ENCODE measurements at regions not wholly inside any gene's neighbourhood (a gene's known extent, or its start where the extent isn't known, plus 50 kb on each side); places are given as distances from the start of the nearest gene placed in this dataset.

DNA sequence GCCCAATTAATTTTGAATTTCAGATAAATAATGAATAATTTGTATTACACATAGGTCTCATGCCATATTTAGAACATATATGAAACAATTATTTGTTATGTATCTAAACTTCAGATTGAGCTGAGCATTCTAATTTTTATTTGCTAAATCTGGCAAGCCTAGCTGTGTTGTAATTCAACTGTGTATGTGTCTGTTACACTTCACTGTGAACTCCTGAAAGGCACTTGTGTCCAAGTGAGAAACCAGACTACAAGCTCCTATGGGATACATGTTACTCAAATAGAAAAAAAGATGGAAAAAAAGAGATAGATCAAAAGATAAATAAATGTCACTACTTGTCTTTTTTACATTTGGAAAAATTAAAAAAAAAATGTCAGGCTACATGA lies 56.5 kb upstream of the ANKRD55 start (continued):
- TF ChIP-seq, protein P1, sequence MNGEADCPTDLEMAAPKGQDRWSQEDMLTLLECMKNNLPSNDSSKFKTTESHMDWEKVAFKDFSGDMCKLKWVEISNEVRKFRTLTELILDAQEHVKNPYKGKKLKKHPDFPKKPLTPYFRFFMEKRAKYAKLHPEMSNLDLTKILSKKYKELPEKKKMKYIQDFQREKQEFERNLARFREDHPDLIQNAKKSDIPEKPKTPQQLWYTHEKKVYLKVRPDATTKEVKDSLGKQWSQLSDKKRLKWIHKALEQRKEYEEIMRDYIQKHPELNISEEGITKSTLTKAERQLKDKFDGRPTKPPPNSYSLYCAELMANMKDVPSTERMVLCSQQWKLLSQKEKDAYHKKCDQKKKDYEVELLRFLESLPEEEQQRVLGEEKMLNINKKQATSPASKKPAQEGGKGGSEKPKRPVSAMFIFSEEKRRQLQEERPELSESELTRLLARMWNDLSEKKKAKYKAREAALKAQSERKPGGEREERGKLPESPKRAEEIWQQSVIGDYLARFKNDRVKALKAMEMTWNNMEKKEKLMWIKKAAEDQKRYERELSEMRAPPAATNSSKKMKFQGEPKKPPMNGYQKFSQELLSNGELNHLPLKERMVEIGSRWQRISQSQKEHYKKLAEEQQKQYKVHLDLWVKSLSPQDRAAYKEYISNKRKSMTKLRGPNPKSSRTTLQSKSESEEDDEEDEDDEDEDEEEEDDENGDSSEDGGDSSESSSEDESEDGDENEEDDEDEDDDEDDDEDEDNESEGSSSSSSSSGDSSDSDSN (IDR thresholded peaks at IDR 0.05; ENCODE audit: borderline replicate concordance in 1 of 2, low read depth in 2 of 2, low read length in 2 of 2) = no peak
- TF ChIP-seq ZNF696 (CRISPR knock-in tag; conservative IDR thresholded peaks at IDR 0.05) (no peak), FOS (IDR thresholded peaks at IDR 0.05; ENCODE audit: extremely low read depth, insufficient read length) (no peak)

DNA sequence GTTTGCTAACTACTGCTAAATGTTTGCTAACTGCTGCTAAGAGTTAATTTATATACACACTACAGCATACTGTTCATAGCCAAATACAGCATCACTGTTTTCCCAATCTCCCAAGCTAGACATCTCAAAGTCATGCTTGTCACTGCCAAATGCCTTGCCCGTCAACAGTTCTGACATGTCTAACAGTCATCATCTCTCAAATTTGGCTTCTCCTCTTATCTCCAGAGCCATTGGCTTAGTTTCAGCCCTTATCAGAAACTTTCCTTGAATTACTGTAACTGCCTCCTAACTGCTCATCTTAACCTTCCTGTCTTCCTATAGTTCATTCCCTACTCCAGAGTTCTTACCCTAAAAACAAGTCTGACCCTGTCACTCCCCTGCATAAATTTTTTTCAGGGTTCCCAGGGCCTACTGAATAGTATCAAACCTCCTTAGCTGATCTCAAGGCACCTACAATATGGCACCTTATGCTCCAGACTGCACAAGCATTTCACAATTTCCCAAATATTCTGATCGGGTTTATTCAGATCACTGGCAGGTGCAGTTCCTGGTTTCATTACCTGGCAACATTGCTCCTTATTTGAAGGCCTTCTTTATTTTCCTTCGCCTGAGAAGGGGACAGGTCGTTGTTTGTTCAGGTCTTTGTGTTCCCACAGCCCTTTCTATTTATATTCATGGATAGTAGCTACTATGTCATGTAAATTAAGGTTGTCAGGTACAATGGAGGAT lies 55.9 kb upstream of the ANKRD55 start:
- no peaks in the 10 kb centered on the region for H3K9me1 ChIP-seq (ENCODE audit: control insufficient read depth, insufficient read depth, low read length)
- H2AFZ ChIP-seq (ENCODE audit: low read depth, low read length) = peak overlapping the region; percentile 54; the same call in 1 of the 2 replicates
- H3K4me1 ChIP-seq (replicated peaks in 1 of 2; ENCODE audit: control insufficient read depth in 2 of 2, insufficient read depth in 2 of 2, low read length in 2 of 2) = peaks cover 9 to 33% of the 10 kb centered on the region in 2 experiments; a peak in 4 of 5 replicates
- in situ Hi-C loops (cut with MboI) (no loop called here), intact Hi-C loops (cut with micrococcal nuclease) (no loop called here)
- CTCF ChIA-PET (ENCODE audit: low intra/inter-chr PET ratio) = no interaction called here
- H3K9me3 ChIP-seq (replicated peaks; ENCODE audit: control insufficient read depth, insufficient read depth, low read depth, low read length) = no peaks in the 10 kb centered on the region
- no peaks in the 10 kb centered on the region for H3K79me2 ChIP-seq (ENCODE audit: control insufficient read depth, insufficient read depth, low read length)
- no TSS peak for BruUV-seq (replicated peaks)
- whole genome bisulfite sequencing (ENCODE audit: insufficient coverage, low coverage, missing lambda C conversion rate) = 18% methylated on average over 4 of the region's 4 CpGs
- no peaks in the 10 kb centered on the region for H3K36me3 ChIP-seq (ENCODE audit: control insufficient read depth, insufficient read depth, low read length)
- H3K27ac ChIP-seq (ENCODE audit: extremely low read depth, low read depth, low read length) = peak overlapping the region; percentile 60
- peak; percentile 91 for FAIRE-seq
- ATAC-seq = peak; percentile 86
- H3K9ac ChIP-seq (ENCODE audit: insufficient read depth in 1 of 2, low read depth in 2 of 2, low read length in 2 of 2) = peak overlapping the region in 1 of 2 experiments; percentile 31; a peak in 1 of 4 replicates
- DNase-seq (ENCODE audit: extremely low read depth in 1 of 4, low spot score in 3 of 4) = peak; percentile 32 to 78 (median 49)
- no peaks in the 10 kb centered on the region for H4K20me1 ChIP-seq (replicated peaks; ENCODE audit: control insufficient read depth, insufficient read depth, low read length)
- H3K27me3 ChIP-seq (ENCODE audit: control insufficient read depth in 2 of 2, insufficient read depth in 2 of 2, low read length in 2 of 2) = no peaks in the 10 kb centered on the region
- no peak overlapping the region for H3K4me3 ChIP-seq
- POLR2A ChIA-PET = interaction anchor here (0.6 to 1.5 kb wide), 4 partner anchors 9 to 22 kb away, joined by 3 to 4 read pairs (median 4); no protein-coding TSS in a partner anchor
- peak overlapping the region; percentile 55 for H3K4me2 ChIP-seq (ENCODE audit: insufficient read depth, low read length)
- TF ChIP-seq NFE2 (IDR thresholded peaks at IDR 0.05; ENCODE audit: low read depth) (0 out of 2 replicates have a peak, but pooled peaks have one; percentile 20), ZNF384 (IDR thresholded peaks at IDR 0.05; ENCODE audit: low read depth, low read length) (no peak), NFIC (IDR thresholded peaks at IDR 0.05) (peak; percentile 75), ZBED1 (IDR thresholded peaks at IDR 0.05) (no peak), TEAD1 (CRISPR knock-in tag; IDR thresholded peaks at IDR 0.05) (peak in 1 of 2 experiments; percentile 17; a peak in 1 of 4 replicates), SMARCA5 (IDR thresholded peaks at IDR 0.05) (peak; percentile 63; the same call in 1 of the 2 replicates), MYC (IDR thresholded peaks at IDR 0.05; ENCODE audit: low read depth, low read length) (0 out of 2 replicates have a peak, but pooled peaks have one; percentile 14), MYC (CRISPR knock-in tag; IDR thresholded peaks at IDR 0.05; ENCODE audit: borderline replicate concordance, low read depth) (no peak), LEF1 (IDR thresholded peaks at IDR 0.05) (peak; percentile 49; the same call in 1 of the 2 replicates)
- TF ChIP-seq, protein P2, sequence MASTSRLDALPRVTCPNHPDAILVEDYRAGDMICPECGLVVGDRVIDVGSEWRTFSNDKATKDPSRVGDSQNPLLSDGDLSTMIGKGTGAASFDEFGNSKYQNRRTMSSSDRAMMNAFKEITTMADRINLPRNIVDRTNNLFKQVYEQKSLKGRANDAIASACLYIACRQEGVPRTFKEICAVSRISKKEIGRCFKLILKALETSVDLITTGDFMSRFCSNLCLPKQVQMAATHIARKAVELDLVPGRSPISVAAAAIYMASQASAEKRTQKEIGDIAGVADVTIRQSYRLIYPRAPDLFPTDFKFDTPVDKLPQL (IDR thresholded peaks at IDR 0.05; ENCODE audit: extremely low read depth, insufficient read length) = no peak
- TF ChIP-seq, protein P3, sequence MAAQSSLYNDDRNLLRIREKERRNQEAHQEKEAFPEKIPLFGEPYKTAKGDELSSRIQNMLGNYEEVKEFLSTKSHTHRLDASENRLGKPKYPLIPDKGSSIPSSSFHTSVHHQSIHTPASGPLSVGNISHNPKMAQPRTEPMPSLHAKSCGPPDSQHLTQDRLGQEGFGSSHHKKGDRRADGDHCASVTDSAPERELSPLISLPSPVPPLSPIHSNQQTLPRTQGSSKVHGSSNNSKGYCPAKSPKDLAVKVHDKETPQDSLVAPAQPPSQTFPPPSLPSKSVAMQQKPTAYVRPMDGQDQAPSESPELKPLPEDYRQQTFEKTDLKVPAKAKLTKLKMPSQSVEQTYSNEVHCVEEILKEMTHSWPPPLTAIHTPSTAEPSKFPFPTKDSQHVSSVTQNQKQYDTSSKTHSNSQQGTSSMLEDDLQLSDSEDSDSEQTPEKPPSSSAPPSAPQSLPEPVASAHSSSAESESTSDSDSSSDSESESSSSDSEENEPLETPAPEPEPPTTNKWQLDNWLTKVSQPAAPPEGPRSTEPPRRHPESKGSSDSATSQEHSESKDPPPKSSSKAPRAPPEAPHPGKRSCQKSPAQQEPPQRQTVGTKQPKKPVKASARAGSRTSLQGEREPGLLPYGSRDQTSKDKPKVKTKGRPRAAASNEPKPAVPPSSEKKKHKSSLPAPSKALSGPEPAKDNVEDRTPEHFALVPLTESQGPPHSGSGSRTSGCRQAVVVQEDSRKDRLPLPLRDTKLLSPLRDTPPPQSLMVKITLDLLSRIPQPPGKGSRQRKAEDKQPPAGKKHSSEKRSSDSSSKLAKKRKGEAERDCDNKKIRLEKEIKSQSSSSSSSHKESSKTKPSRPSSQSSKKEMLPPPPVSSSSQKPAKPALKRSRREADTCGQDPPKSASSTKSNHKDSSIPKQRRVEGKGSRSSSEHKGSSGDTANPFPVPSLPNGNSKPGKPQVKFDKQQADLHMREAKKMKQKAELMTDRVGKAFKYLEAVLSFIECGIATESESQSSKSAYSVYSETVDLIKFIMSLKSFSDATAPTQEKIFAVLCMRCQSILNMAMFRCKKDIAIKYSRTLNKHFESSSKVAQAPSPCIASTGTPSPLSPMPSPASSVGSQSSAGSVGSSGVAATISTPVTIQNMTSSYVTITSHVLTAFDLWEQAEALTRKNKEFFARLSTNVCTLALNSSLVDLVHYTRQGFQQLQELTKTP (IDR thresholded peaks at IDR 0.05; ENCODE audit: low read depth in 1 of 2, partially characterized antibody in 2 of 2) = peak in 1 of 2 experiments; percentile 63

Measured in K562 (cell line).